HCT116 (cell line): ENCODE measurements at regions not wholly inside any gene's neighbourhood (a gene's known extent, or its start where the extent isn't known, plus 50 kb on each side); places are given as distances from the start of the nearest gene placed in this dataset.
"Not testable (repeated sequence)": the region's sequence is repeated elsewhere in the genome, so short reads cannot be mapped to it uniquely, and the experiment has no call there.

Experiments used
- ATAC-seq: fragments of 200-7000 bp; cut with Tn5 transposase; 2 replicates; pipeline ENCODE4 v1.9.1; 2020; ENCODE audit warnings: mild to moderate bottlenecking, moderate library complexity
- BruUV-seq: library from RNA; stranded (reverse); fragments of 400-500 nt; replicated peaks from 2 replicates; lab custom pipeline; 2021; lab: Mats Ljungman, UMichigan
- CTCF ChIA-PET: fragments of 300-600 bp; sonication (Branson Sonifier 250); formaldehyde crosslinking; loops from one replicate; lab custom pipeline; 2021; ENCODE audit warnings: antibody characterized with exemption; lab: Charles Lee
- POLR2A ChIA-PET: fragments of 300-600, 350-600 bp; sonication (Branson Sonifier 250); formaldehyde crosslinking; loops from one replicate; lab custom pipeline; 2021; ENCODE audit warnings: antibody characterized with exemption; lab: Charles Lee
- RAD21 ChIA-PET, 2 experiments: fragments of 300-600 bp; sonication (Branson Sonifier 250); formaldehyde crosslinking; loops; one replicate each; lab custom pipeline; 2023; ENCODE audit warnings: low total read pairs in 2 of 2; ENCODE audit not compliant: uncharacterized antibody in 2 of 2, unreplicated experiment in 2 of 2, low non-redundant PET in 1 of 2; lab: Charles Lee
- DNase-seq: peaks from one replicate; pipeline ENCODE4 v3.0.0-alpha.2; 2010; ENCODE audit warnings: low read depth, low spot score
- H2AFZ ChIP-seq: fragments of 200-600 bp; shearing (Covaris generic), sonication (generic); 2 replicates; pipeline ENCODE4 v1.6.1; 2017; ENCODE audit warnings: low read depth, mixed run types, mixed read lengths, antibody characterized with exemption, low read length; ENCODE audit not compliant: poor library complexity, severe bottlenecking
- H3K27ac ChIP-seq: 2 replicates; pipeline ENCODE4 v1.5.1; 2012; ENCODE audit warnings: low read depth, low read length
- H3K27me3 ChIP-seq: fragments of 200-600 bp; sonication (generic); 2 replicates; pipeline ENCODE4 v1.6.1; 2016; ENCODE audit warnings: mixed run types, low read length, mixed read lengths; ENCODE audit not compliant: insufficient read depth
- H3K36me3 ChIP-seq, 2 experiments: fragments of 200-500 bp in 1 of 2; fragments of 200-600 bp in 1 of 2; sonication (Bioruptor generic) in 1 of 2; sonication (generic) in 1 of 2; 2 replicates each; pipeline versions ENCODE4 v1.5.1 to v1.6.1; 2014 to 2016; ENCODE audit warnings: low read length in 2 of 2, inconsistent platforms in 1 of 2, mixed read lengths in 1 of 2, mixed run types in 1 of 2; ENCODE audit not compliant: insufficient read depth in 2 of 2, control insufficient read depth in 1 of 2
- H3K4me1 ChIP-seq, 2 experiments: fragments of 200-600 bp in 1 of 2; sonication (generic) in 1 of 2; 2 replicates each; pipeline versions ENCODE4 v1.5.1 to v1.6.1; 2012 to 2017; ENCODE audit warnings: low read length in 2 of 2, inconsistent platforms in 1 of 2, mild to moderate bottlenecking in 1 of 2, mixed read lengths in 1 of 2, mixed run types in 1 of 2, moderate library complexity in 1 of 2; ENCODE audit not compliant: insufficient read depth in 2 of 2, control insufficient read depth in 1 of 2
- H3K4me2 ChIP-seq: fragments of 200-600 bp; sonication (generic); 2 replicates; pipeline ENCODE4 v1.6.1; 2017; ENCODE audit warnings: mixed run types, low read length, mixed read lengths
- H3K4me3 ChIP-seq, 2 experiments: fragments of 200-600 bp in 1 of 2; sonication (generic) in 1 of 2; replicated peaks in 1 of 2; 2 replicates each; pipeline ENCODE4 v1.5.1; 2011 to 2016; ENCODE audit warnings: low read length in 2 of 2, control low read depth in 1 of 2, low read depth in 1 of 2, mild to moderate bottlenecking in 1 of 2, mixed read lengths in 1 of 2, mixed run types in 1 of 2
- H3K79me2 ChIP-seq: fragments of 200-600 bp; sonication (generic); 2 replicates; pipeline ENCODE4 v1.6.1; 2017; ENCODE audit warnings: mild to moderate bottlenecking, mixed run types, low read length, moderate library complexity, mixed read lengths; ENCODE audit not compliant: insufficient read depth
- H3K9ac ChIP-seq: fragments of 200-600 bp; sonication (generic); 2 replicates; pipeline ENCODE4 v1.6.1; 2016; ENCODE audit warnings: low read length, mixed read lengths
- H3K9me2 ChIP-seq: fragments of 200-600 bp; sonication (generic), shearing (Covaris generic); 2 replicates; pipeline ENCODE4 v1.6.1; 2017; ENCODE audit warnings: mixed run types, mild to moderate bottlenecking, moderate library complexity; ENCODE audit not compliant: insufficient read depth
- H3K9me3 ChIP-seq, 2 experiments: fragments of 200-500 bp in 1 of 2; fragments of 200-600 bp in 1 of 2; sonication (Bioruptor generic) in 1 of 2; sonication (generic) in 1 of 2; 2 replicates each; pipeline ENCODE4 v1.6.1; 2014 to 2017; ENCODE audit warnings: low read length in 2 of 2, mixed read lengths in 2 of 2, inconsistent platforms in 1 of 2, low read depth in 1 of 2, mild to moderate bottlenecking in 1 of 2, mixed run types in 1 of 2, moderate library complexity in 1 of 2; ENCODE audit not compliant: control insufficient read depth in 1 of 2, insufficient read depth in 1 of 2
- H4K20me1 ChIP-seq: fragments of 200-600 bp; sonication (generic), shearing (Covaris generic); 2 replicates; pipeline ENCODE4 v1.6.1; 2017; ENCODE audit warnings: mixed run types, mild to moderate bottlenecking, moderate library complexity; ENCODE audit not compliant: insufficient read depth
- CBX3 ChIP-seq: IDR thresholded peaks from 2 replicates; pipeline ENCODE4 v1.6.1; 2012; ENCODE audit warnings: low read depth
- CTCF ChIP-seq, 3 experiments: fragments of 200-600 bp in 1 of 3; sonication (generic) in 1 of 3; IDR thresholded peaks in 2 of 3; conservative IDR thresholded peaks in 1 of 3; 2 replicates each; pipeline ENCODE4 v1.5.1; 2012 to 2017; ENCODE audit warnings: low read depth in 2 of 3, low read length in 2 of 3, antibody characterized with exemption in 1 of 3, borderline replicate concordance in 1 of 3, control low read depth in 1 of 3, mild to moderate bottlenecking in 1 of 3, mixed read lengths in 1 of 3, mixed run types in 1 of 3, moderate library complexity in 1 of 3; ENCODE audit not compliant: insufficient read depth in 1 of 3
- ELF1 ChIP-seq: IDR thresholded peaks from 2 replicates; pipeline ENCODE4 v1.6.1; 2012; ENCODE audit warnings: low read depth, borderline replicate concordance
- EZH2phosphoT487 ChIP-seq: fragments of 200-600 bp; IDR thresholded peaks from 2 replicates; pipeline ENCODE4 v1.6.1; 2018; ENCODE audit warnings: antibody characterized with exemption, borderline replicate concordance
- JUND ChIP-seq: IDR thresholded peaks from 2 replicates; pipeline ENCODE4 v1.6.1; 2012
- MAX ChIP-seq: IDR thresholded peaks from 2 replicates; pipeline ENCODE4 v1.6.1; 2012
- SIN3A ChIP-seq: IDR thresholded peaks from 2 replicates; pipeline ENCODE4 v1.6.1; 2012; ENCODE audit warnings: low read depth
- SP1 ChIP-seq: IDR thresholded peaks from 2 replicates; pipeline ENCODE4 v1.6.1; 2012; ENCODE audit warnings: low read depth
- intact Hi-C: fragments of 100-400 bp; cut with micrococcal nuclease; formaldehyde crosslinking; loops from 2 replicates; pipeline ENCODE4 v1.10.0; 2022
- TF ChIP-seq, protein P1 (sequence below): IDR thresholded peaks from 2 replicates; pipeline ENCODE4 v1.6.1; 2011; ENCODE audit warnings: mild to moderate bottlenecking, low read length, moderate library complexity; ENCODE audit not compliant: insufficient replicate concordance; ENCODE audit errors: extremely low read depth
- TF ChIP-seq, protein P2 (sequence below): IDR thresholded peaks from 2 replicates; pipeline ENCODE4 v1.6.1; 2012

GRCh38 chr11:98307827-98308491, 712.8 kb upstream of the CNTN5 start (continued):
- TF ChIP-seq, protein P1, sequence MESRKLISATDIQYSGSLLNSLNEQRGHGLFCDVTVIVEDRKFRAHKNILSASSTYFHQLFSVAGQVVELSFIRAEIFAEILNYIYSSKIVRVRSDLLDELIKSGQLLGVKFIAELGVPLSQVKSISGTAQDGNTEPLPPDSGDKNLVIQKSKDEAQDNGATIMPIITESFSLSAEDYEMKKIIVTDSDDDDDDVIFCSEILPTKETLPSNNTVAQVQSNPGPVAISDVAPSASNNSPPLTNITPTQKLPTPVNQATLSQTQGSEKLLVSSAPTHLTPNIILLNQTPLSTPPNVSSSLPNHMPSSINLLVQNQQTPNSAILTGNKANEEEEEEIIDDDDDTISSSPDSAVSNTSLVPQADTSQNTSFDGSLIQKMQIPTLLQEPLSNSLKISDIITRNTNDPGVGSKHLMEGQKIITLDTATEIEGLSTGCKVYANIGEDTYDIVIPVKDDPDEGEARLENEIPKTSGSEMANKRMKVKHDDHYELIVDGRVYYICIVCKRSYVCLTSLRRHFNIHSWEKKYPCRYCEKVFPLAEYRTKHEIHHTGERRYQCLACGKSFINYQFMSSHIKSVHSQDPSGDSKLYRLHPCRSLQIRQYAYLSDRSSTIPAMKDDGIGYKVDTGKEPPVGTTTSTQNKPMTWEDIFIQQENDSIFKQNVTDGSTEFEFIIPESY = no peak
- TF ChIP-seq SIN3A = no peak
- TF ChIP-seq ELF1 = no peak
- TF ChIP-seq SP1 = no peak

GRCh38 chr11:98330306-98330705, 690.4 kb upstream of the CNTN5 start:
- H3K27me3 ChIP-seq = not testable (repeated sequence)

GRCh38 chr11:98358551-98358950, 662.2 kb upstream of the CNTN5 start:
- Histone ChIP-seq H3K27ac (no peak overlapping the region), H2AFZ (no peak overlapping the region), H3K27me3 (no peaks in the 10 kb centered on the region), H3K9ac (no peak overlapping the region), H3K9me3 (peaks cover 4 to 8% of the 10 kb centered on the region in 2 experiments; a peak in 2 of 4 replicates), H4K20me1 (no peaks in the 10 kb centered on the region; the same call in 1 of the 2 replicates), H3K36me3 (no peaks in the 10 kb centered on the region), H3K9me2 (no peaks in the 10 kb centered on the region), H3K4me2 (no peak overlapping the region), H3K4me1 (no peaks in the 10 kb centered on the region), H3K79me2 (no peaks in the 10 kb centered on the region), H3K4me3 (no peak overlapping the region)
- DNase-seq = no peak
- intact Hi-C loops = no loop called here
- BruUV-seq = no TSS peak
- ChIA-PET RAD21 (no interaction called here), POLR2A (no interaction called here), CTCF (no interaction called here)
- ATAC-seq = no peak
- TF ChIP-seq CTCF (IDR thresholded peaks at IDR 0.05 in 2 of 3, conservative IDR thresholded peaks at IDR 0.05 in 1 of 3; ENCODE audit: borderline replicate concordance in 1 of 3, insufficient read depth in 1 of 3, low read depth in 2 of 3, low read length in 2 of 3) (no peak), CBX3 (no peak), JUND (no peak), SP1 (no peak), MAX (no peak), ELF1 (no peak), SIN3A (no peak), EZH2phosphoT487 (no peak)
- TF ChIP-seq, protein P2, sequence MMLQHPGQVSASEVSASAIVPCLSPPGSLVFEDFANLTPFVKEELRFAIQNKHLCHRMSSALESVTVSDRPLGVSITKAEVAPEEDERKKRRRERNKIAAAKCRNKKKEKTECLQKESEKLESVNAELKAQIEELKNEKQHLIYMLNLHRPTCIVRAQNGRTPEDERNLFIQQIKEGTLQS = no peak
- TF ChIP-seq, protein P1 = no peak

More at GRCh38 chr11:98330306-98330705, 690.4 kb upstream of the CNTN5 start:
- BruUV-seq, H3K79me2 ChIP-seq, H3K4me3 ChIP-seq, H3K4me2 ChIP-seq, H3K4me1 ChIP-seq, CTCF ChIA-PET, ATAC-seq, intact Hi-C loops, H3K36me3 ChIP-seq, H3K27ac ChIP-seq, RAD21 ChIA-PET, H3K9me2 ChIP-seq, H2AFZ ChIP-seq, DNase-seq, H3K9me3 ChIP-seq, H4K20me1 ChIP-seq, POLR2A ChIA-PET, H3K9ac ChIP-seq: not testable (repeated sequence)
